Panc1 (cell line): ENCODE measurements at regions not wholly inside any gene's neighbourhood (a gene's known extent, or its start where the extent isn't known, plus 50 kb on each side); places are given as distances from the start of the nearest gene placed in this dataset.

ENCODE experiments used
- CTCF ChIP-seq: fragments of 450-650 bp; IDR thresholded peaks from 2 replicates; pipeline ENCODE4 v1.5.1; 2017; ENCODE audit warnings: mild to moderate bottlenecking
- TF ChIP-seq, protein P1 (sequence below), 2 experiments: IDR thresholded peaks; 2 replicates each; pipeline ENCODE4 v1.6.1; 2011 to 2012; ENCODE audit warnings: low read depth in 2 of 2, control low read depth in 1 of 2, low read length in 1 of 2, mild to moderate bottlenecking in 1 of 2, moderate library complexity in 1 of 2; ENCODE audit not compliant: insufficient read depth in 1 of 2

DNA sequence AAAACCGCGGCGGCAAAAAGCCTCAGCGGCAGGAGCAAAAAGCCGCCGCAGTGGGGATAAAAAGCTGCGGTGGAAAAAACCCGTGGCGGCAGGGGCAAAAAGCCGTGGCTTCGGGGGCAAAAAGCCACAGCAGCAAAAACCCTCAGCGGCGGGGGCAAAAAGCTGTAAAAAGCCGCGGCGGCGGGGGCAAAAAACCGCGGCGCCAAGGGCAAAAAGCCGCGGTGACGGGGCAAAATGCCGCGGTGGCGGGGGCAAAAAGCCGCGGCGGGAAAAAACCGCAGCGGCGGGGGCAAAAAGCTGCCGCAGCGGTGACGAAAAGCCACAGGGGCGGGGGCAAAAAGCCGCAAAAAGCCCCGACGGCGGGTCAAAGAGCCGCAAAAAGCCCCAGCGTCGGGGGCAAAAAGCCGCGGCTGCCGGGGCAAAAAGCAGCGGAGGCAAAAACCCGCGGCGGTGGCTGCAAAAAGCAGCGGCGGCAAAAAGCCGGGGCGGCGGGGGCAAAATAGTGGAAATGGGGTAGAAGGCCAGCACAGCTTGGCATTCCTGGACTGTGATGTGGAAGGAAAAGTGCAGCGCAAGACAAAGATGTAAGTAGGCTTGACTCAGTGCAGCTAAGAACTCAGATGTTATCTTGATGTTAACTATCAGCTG is 151.8 kb downstream of the ANKRD30BL start:
- TF ChIP-seq CTCF, result no peak
- TF ChIP-seq, protein P1, sequence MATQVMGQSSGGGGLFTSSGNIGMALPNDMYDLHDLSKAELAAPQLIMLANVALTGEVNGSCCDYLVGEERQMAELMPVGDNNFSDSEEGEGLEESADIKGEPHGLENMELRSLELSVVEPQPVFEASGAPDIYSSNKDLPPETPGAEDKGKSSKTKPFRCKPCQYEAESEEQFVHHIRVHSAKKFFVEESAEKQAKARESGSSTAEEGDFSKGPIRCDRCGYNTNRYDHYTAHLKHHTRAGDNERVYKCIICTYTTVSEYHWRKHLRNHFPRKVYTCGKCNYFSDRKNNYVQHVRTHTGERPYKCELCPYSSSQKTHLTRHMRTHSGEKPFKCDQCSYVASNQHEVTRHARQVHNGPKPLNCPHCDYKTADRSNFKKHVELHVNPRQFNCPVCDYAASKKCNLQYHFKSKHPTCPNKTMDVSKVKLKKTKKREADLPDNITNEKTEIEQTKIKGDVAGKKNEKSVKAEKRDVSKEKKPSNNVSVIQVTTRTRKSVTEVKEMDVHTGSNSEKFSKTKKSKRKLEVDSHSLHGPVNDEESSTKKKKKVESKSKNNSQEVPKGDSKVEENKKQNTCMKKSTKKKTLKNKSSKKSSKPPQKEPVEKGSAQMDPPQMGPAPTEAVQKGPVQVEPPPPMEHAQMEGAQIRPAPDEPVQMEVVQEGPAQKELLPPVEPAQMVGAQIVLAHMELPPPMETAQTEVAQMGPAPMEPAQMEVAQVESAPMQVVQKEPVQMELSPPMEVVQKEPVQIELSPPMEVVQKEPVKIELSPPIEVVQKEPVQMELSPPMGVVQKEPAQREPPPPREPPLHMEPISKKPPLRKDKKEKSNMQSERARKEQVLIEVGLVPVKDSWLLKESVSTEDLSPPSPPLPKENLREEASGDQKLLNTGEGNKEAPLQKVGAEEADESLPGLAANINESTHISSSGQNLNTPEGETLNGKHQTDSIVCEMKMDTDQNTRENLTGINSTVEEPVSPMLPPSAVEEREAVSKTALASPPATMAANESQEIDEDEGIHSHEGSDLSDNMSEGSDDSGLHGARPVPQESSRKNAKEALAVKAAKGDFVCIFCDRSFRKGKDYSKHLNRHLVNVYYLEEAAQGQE (IDR thresholded peaks at IDR 0.05; ENCODE audit: insufficient read depth in 1 of 2, low read depth in 2 of 2, low read length in 1 of 2), result no peak
